HG03571 (cell line): ENCODE measurements at regions not wholly inside any gene's neighbourhood (a gene's known extent, or its start where the extent isn't known, plus 50 kb on each side); places are given as distances from the start of the nearest gene placed in this dataset.
A peak's percentile ranks its signal among the peaks of the same experiment; 100 is the strongest.

Source experiments
- ATAC-seq: cut with Tn5 transposase; IDR thresholded peaks from one replicate; pipeline ENCODE4 v1.9.1; 2021; ENCODE audit not compliant: unreplicated experiment

DNA sequence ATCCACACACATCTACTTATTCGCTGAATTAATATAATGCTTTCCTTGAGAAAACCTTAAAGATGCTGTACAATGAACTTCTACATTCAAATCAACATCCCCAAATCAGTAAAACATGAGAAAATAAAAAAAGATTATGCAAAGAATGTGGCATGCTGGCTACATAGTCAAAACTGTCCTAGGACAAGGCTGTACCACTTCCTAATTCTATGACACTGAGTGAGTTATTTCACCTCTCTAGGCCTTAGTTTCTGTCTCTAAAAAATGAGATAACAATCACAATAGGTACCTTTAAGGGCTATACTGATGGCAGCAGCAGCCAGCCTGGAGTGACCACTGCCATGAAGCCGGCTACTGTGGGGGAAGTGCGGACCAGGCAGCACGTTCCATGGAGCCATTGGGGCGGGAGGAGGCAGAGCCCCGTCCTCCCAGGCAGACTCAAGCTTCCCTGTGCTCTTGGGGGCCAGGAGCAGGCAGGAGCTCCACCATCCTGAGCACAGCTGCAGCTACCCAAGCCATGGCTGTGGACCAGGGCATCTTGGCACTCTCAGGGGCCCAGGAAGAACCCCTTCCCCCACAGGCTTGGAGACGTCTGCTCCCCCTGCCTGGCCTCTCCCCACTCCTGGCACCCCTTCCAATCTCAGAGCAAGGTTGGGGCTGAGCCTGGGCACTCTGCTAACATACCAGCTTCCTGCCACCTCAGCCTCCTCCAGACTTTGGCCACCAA lies 110.2 kb downstream of the ELAPOR2 start:
- ATAC-seq, result peak; percentile 96

DNA sequence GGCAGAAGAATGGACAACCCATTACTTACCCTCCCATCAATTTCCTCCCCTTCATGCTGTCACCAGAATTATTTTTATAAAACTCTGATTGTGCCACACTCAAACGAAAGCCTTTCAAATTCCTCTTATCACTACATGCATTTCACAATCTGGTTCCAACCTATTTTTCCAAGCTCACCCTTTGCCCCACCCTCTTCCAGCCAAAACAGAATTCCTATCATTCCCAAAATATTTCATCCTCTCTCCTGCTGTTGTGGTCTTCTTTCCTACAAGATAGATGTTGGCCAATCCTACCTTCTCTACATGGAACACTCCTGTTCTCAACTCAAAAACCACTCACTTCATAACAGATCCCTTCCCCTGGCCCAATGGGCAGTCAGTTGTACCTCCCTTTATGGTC lies 111.5 kb downstream of the ELAPOR2 start:
- no peak for ATAC-seq

DNA sequence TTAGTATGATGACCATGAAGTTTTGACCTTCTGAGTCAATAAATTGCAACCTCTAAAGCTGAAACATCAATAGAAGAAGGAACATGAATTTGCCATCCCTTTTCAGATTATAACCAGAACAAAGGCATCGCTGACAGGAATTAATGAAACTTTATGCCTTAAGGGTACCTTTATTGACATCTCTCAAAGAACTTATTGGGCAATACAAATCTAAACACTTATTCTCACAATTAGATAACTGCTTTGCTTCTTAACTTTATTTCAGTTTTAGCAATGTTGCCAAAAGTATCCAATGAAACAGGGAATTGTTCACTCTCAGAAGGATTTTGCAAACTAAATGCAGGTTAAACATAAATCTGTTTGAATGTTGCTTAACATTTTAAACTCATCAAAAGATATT lies 116.0 kb downstream of the ELAPOR2 start:
- ATAC-seq, result no peak

DNA sequence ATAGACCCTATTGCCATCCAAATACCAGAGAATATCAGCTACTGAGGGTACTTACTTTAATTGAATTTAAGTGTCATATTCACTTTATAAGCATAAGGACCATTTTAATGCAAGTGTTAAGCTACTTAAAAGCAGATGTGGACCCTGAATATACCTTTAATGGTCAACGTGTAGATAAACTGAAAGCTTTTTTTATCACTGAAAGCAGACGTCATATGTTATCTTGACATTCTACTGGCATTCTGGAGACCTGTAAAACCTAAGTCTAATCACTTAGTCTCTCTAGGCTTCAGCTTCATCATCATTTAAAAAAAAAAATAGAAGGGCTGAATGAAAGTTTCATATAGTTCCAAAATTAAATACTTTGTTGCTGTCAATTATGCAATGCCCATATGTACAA lies 116.5 kb downstream of the ELAPOR2 start:
- no peak for ATAC-seq

DNA sequence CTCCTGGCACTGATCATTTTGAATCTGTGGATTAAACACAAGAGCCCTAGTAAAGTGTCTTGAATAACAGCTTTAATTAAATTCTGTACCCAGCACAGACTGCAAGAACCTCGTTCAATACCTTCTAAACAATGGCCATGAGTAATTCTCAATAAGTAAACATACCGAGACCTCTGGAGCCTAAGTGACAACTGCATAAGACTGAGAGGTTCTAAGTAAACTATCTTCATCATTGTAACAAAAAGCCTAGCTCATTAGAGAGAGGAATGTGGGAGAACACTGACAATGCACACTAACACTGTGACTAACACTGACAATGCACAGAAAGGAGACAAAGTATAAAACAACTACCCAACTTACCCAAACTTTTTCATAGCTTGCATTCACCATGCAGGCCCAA lies 117.4 kb downstream of the ELAPOR2 start:
- ATAC-seq, result no peak

DNA sequence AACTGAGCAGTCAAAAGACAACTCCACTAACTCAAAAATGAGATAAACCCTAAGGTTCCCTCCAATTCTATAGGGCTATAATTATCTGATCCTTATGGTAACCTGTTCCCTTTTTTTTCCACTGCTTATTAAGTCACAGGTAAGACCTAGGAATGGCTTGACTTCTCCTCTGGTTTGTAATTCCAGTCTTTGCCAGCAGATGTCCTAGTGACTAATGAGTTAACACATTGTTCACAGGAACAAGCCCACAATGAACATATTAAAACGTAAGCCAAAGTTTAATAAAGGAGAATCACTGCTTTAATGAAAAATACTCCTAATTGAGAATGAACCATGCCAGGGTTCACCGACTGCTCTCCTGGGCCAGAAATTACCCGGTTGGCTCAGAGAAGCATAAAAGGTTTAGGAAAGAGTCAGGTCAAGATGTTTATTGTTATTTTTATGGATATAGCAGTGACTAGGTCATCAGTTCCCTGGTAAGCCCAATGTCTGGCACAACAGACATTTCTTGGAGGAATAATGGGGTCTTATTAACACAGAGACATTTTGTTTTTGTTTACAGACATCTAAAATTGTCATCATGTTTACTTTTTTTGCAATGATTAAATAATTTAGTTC lies 120.1 kb downstream of the ELAPOR2 start:
- peak; percentile 69 for ATAC-seq

DNA sequence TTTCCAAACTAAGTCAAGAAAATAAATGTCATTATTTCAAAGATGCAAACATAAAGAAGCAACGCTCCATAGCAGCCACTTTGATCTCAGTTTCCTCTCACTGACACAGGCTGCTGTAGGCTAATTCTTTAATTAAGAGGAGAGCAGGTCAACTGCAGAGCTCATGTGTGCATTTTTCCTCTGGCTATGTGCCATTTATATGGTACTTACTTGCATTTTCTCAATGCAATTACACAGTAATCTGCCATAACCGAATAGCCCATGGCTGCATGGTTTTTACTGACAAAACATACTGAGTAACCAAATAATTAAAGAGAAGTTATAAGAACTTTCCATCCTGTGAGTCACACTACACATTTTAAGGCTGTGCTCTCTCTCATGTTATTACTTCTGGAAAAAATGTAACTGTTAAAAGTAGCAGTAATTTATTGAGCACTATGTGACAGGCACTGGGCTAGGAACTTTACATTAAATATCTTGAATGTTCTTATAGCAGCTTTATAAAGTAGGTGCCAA lies 122.0 kb downstream of the ELAPOR2 start:
- ATAC-seq, result no peak

DNA sequence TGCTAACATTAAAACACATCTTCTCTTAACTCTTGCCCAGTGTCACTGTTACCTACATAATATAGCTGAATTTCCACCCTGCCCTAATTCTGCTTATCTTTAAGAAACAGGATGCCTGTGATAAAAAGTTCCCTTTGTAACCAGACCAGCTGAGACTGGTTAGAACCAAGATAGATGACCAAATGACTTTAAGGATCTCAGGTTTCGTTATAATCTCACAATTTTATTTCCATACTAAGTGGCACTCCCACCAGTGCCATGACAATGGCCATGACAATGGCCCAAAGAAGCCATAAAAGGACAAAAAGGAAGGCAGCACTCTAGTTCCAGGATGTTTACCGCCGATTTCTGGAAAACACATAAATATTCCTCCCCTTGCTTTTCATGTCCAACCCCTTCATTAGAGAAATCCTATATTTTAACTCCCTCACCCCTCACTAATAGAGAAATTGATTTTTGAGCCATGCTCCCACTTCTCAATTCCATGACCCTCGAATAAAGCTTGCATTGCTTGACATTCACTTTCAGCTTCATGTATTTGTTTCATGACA lies 126.1 kb downstream of the ELAPOR2 start:
- ATAC-seq, result no peak

DNA sequence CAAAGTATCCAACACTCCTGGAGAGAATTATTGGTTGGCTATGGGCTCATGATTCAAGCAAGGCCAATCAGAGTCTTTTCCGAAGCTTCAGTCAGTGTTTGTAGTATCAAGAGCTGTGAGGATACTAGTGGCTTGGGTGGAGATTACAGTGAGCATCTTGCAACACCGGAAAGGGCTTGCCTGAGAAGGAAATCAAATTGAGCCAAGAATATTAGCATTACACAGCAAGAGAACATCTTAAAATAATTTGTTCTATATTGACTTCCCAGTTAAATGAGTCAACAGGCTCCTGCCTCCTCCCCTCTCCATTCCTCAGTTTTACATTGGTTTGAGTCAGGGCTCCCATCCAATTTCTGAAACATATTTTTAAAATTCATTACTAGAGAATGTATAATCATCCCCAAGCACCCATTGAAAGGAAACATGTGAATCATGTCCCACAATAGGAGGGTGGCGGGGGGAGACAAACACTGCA lies 127.4 kb downstream of the ELAPOR2 start:
- ATAC-seq, result no peak

DNA sequence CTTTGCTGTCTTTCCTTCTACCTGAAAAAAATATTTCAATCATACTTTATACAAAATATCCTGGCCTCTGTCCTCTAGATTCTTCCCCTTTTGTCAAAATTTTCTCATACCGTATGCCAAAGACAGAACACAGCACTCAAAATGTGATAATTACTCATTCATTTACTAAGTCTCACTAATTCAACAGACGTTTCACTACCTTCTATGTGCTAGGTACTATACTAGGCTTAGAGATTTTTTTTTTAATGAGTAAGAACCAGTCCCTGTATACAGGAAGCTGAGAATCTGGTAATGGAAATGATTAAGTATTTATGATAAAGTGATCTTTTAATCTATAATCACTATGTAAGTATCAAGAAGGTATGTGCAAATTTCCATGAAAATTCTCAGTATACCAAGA lies 128.0 kb downstream of the ELAPOR2 start:
- ATAC-seq, result no peak

DNA sequence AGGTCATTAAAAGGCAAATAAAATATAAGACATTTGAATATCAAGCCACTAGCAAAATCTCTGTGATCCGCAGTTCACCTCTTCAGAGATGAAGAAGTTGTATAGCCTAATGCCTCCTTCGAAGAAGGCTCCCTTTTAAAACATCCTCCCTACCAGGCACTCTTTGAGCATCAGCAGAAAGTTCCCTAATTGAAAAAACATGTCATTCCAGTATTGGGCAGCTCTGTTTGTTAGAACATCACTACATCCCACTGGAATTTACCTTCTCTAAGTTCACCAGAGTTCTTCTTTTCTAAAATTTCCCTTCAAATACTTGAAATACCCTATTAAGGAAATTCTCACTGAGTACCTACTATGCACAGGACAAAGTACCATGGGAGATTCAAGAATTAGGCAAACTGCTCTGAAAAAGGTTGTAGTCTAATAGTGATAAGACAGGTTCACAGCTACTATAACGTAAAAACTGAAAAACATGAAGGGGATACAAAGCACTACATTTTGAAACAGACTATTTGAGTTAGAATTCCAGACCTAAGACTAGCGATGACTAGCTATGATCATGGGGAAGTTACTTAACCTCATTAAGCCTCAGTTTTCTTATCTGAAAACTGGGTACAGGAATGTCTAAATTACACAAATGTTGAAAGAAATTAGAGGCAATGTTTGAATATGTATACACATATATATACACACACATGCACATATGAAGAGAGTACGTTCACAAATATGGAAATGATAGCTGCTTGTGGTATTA lies 128.7 kb downstream of the ELAPOR2 start:
- no peak for ATAC-seq

DNA sequence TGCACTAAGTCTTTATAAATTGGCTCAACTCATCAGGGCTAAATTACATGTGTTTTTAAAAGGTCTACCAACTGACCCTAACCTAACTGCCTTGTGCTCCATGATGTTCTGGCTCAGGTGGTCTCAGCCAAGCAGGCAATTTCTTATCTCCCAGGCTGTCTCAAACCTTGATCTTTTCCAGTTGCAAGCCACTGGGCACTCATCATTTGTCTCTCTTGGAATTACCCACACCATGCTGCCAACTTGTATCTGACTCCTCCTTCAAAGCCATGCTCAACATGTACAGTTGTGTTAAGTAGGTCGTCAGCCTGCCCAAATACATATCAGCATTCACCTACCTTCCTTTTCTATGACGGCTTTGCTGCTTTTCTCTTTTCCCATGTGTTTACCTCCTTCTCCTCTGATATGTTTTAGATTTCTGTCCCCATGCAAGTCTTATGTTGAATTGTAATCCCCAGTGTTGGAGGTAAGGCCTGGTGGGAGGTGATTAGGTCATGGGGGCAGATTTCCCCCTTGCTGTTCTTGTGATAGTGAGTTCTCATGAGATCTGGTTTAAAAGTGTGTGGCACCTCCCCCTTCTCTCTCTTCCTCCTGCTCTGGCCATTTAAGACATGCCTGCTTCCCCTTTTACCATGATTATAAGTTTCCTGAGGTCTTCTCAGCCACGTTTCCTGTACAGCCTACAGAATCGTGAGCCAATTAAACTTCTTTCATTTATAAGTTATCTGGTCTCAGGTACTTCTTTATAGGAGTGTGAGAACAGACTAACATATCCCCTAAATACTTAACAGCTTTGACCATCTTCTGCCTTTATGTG lies 130.0 kb downstream of the ELAPOR2 start:
- ATAC-seq, result no peak

DNA sequence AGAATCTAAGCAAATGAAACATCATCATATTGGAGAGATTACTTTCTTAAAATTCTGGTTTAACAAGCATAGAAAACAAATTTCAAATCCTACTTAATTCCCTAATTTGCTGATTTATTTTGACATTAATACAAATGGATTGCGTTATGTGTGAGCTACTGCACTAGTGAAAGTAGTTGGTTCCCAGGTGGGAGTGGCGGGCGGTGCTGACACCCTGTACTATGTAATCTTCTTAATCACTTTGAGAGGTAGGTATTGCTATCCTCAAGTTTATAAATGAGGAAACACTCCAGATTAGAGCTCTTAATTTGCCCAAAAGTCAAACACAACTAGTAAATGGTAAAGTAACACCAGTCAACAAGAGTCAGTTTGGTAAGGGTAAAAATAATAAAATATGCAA lies 131.1 kb downstream of the ELAPOR2 start:
- no peak for ATAC-seq

DNA sequence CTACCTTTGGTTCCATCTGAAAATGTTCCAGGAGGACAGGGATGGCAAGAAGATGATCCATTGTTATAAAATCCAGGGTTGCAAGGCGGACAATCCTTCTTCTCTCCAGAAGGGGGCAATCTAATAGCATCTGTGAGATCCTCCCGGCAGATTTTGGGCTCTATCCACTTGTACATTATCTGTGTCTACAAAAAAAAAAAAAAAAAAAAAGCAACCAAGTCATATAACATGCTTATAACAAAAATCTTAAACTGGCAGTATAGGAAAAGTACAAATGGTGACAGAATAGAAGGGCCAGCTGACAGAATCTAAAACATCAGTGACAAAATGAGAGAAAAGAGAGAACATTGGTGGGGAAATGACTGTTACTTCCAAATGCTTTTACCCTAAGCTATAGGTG lies 132.7 kb downstream of the ELAPOR2 start:
- peak; percentile 51 for ATAC-seq

DNA sequence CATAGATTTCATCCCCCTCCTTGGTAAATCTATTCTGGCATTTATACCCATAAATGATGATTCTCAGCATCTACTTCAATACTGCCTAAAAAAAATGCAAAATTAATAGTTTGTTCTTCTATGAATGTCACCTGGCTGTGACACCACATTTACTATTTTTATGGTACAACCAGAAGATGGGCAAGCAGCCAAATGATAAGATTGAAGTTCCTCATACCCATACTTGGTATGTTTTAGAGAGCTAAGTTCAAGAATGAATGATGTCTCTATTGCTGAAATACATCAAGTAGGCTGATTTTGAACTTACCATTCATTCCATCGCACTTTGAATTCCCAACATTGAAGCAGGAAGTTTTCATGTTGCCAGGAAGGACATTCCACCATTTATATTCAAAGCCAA lies 134.2 kb downstream of the ELAPOR2 start:
- no peak for ATAC-seq

DNA sequence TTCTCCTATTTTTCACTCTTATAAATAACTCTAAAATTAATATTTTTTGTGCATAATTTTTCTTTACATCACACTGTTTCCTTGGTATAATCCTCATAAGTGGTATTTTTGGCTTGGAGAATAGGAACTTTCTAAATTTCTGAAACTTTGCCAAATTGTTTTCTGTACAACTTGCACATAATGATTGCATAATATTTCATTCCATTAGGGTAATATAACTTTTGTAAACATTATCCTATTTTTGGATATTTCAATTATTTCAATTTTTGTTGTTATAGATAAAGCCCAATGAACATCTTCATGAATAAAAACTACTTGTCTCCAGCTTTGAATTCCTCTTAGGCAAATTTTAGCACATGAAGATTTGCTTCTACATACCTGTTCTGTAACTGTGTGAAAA lies 135.9 kb downstream of the ELAPOR2 start:
- ATAC-seq, result no peak

DNA sequence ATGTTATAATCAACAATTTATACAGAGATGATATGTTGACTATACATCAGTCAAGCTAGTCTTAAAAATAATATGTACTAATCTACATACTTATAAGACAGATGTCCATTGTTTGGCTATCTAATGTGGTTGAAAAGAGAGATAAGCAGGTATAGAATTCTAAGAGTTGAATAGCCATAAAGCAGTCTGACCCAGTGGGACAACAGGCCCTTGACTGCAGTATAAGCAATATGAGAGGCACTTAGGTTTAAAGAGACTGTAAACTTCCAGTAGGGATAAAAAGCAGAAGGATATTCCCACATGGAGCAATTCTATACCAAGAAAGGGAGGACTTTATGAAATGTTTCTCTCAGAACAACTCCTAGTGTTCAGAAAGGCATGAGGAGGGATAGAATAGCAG lies 139.3 kb downstream of the ELAPOR2 start:
- no peak for ATAC-seq

DNA sequence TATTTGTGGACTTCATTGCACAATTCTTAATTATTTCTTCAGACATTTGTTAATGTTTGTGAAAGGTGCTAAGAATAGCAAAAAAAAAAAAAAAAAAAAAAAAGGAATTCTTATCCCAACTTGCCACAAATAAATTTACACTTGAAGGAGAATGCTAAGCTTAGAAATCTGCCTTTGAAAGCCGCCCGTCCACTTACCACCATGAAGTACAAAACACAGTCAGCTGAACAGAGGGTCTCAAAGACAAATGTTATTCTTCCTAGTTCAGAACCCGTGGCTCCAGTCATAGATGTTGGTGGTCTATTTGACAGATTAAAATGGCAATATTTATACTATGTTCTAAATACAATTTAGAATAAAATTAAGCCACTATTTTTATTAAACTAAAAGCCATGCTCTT lies 141.2 kb downstream of the ELAPOR2 start:
- no peak for ATAC-seq

DNA sequence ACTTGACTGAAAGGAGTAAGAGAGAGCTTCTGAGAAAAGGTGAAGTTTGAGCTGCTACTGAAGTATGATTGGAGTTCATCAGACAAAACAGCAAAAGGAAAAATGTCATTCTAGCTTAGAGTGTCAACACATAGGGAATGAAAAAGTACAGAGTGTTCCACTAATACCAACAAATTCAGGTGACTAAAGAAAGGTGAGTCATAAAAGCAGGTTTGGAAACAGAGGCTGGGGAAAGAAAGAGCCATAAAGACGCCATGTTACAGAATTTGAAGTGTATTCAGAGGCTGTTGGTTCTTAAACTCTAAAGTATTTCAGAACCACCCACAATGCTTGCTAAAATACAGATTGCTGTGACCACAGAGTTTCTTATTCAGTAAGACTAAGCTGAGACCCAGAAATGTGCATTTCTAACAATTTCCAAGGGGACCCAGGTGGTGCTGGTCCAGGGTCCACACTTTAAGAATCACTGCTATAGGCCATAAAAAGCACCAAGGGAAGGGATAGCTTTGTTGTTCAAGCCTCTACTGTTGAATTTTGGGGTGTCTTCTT lies 143.1 kb downstream of the ELAPOR2 start:
- no peak for ATAC-seq

DNA sequence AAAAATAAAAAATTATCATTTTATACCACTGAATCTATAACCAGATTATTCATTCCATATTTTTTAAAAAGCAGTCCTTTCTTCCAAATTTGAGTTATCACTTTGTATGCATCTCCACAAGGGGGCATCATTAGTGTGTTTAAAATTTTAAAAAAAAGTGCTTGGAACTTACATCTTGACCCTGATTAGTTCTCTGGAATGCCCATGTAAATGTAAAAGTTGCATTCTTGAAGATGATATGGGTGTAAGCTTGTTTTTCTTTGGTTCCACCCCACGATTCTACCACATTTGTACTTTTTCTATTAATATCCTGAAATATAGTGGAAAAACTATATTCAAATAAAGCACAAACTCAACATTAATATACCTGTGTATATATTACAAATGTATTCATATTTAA lies 144.9 kb downstream of the ELAPOR2 start:
- no peak for ATAC-seq
